SU-DHL-6 (cell line): ENCODE measurements at regions not wholly inside any gene's neighbourhood (a gene's known extent, or its start where the extent isn't known, plus 50 kb on each side); places are given as distances from the start of the nearest gene placed in this dataset.

Experiments used
- CTCF ChIP-seq: fragments of 200-600 bp; sonication (generic); IDR thresholded peaks from one replicate; pipeline ENCODE4 v1.5.1; 2017; ENCODE audit warnings: antibody characterized with exemption, mild to moderate bottlenecking, low read length, moderate library complexity; ENCODE audit not compliant: insufficient read depth, poor library complexity, severe bottlenecking
- EZH2phosphoT487 ChIP-seq: fragments of 200-600 bp; sonication (generic), shearing (Covaris generic); conservative IDR thresholded peaks from 2 replicates; pipeline ENCODE4 v1.6.1; 2018; ENCODE audit warnings: mild to moderate bottlenecking, antibody characterized with exemption, low read length, moderate library complexity, mixed read lengths

GRCh38 chr5:143618141-143618540 is 193.8 kb upstream of the HMHB1 start:
- TF ChIP-seq CTCF, result no peak
- TF ChIP-seq EZH2phosphoT487, result no peak
